HL-60 (cell line): ENCODE measurements at regions not wholly inside any gene's neighbourhood (a gene's known extent, or its start where the extent isn't known, plus 50 kb on each side); places are given as distances from the start of the nearest gene placed in this dataset.

Experiments
- DNase-seq, 2 experiments: peaks; one replicate each; pipeline ENCODE4 v3.0.0-alpha.2; 2010 to 2020; ENCODE audit warnings: low read depth in 1 of 2, low spot score in 1 of 2
- H3K27ac ChIP-seq: fragments of 250-450 bp; sonication (Bioruptor Pico); replicated peaks from 2 replicates; pipeline ENCODE4 v1.5.1; 2020; ENCODE audit warnings: mild to moderate bottlenecking, moderate library complexity
- H3K27me3 ChIP-seq: fragments of 250-450 bp; sonication (Bioruptor Pico); 2 replicates; pipeline ENCODE4 v1.5.1; 2021; ENCODE audit warnings: mild to moderate bottlenecking, moderate library complexity; ENCODE audit not compliant: insufficient read depth, poor library complexity, severe bottlenecking
- H3K4me3 ChIP-seq: replicated peaks from 2 replicates; pipeline ENCODE4 v1.5.1; 2011; ENCODE audit warnings: mild to moderate bottlenecking, control low read depth, low read length; ENCODE audit not compliant: insufficient read depth
- CTCF ChIP-seq: IDR thresholded peaks from one replicate; pipeline ENCODE4 v1.5.1; 2011; ENCODE audit warnings: low read length, control low read depth, inconsistent platforms; ENCODE audit not compliant: insufficient read depth
- GABPA ChIP-seq: IDR thresholded peaks from 2 replicates; pipeline ENCODE4 v1.6.1; 2012; ENCODE audit warnings: low read depth
- POLR2AphosphoS5 ChIP-seq: IDR thresholded peaks from 2 replicates; pipeline ENCODE4 v1.6.1; 2012; ENCODE audit warnings: low read depth
- REST ChIP-seq: IDR thresholded peaks from 2 replicates; pipeline ENCODE4 v1.6.1; 2012; ENCODE audit warnings: low read depth; ENCODE audit not compliant: insufficient replicate concordance
- SPI1 ChIP-seq: IDR thresholded peaks from 2 replicates; pipeline ENCODE4 v1.6.1; 2012; ENCODE audit warnings: low read depth, mild to moderate bottlenecking, borderline replicate concordance

DNA sequence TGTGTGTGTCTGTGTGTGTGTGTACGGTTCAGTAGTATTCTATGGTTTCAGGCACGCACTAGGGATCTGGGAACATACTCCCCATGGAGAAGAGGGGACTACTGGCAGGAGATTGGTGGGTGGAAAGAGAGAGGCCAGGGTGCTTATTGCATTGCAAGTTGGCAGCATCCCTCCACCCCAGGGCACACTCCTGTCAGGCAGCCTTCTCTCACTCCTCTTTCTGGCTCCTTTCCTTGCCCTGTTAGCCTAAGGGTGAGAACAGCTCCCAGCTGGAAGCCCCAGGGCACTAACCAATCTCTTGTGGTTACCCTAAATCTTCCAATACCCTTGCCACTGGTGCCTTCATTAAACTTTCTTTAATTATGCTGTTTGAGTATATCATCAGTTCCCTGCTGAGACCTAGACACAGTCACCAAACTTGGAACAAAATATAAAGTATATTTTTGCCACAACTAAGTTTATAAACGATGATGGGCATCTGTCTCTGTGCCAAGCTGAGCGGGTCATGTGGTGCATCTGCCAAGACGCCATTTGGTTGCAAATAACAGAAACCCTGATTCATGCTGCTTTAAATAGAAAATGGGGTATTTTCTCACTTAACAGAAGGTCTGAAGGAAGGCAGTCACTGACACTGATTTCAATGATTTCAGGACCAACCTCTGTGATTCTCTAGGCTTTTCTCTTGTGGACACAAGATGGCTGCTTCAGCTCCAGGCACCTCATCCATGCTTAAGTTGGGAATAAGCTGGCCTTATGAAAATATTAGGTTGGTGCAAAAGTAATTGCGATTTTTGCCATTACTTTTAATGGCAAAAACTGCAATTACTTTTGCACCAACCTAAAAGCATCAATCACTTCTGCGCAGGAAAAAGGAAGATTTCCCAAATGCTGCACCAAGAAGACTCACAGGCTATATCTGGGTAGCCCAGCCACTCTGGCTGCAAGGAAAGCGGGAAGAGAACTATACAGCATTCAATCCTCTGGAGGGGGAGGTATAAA is 476.9 kb upstream of the PROK2 start:
- DNase-seq, result no peak
- H3K27me3 ChIP-seq, result no peaks in the 10 kb centered on the region
- no peak overlapping the region for H3K4me3 ChIP-seq
- H3K27ac ChIP-seq, result no peak overlapping the region
- TF ChIP-seq REST (no peak), POLR2AphosphoS5 (no peak), SPI1 (no peak), CTCF (no peak), GABPA (no peak)

GRCh38 chr3:72260588-72260910 is 475.6 kb upstream of the PROK2 start:
- no peak for TF ChIP-seq POLR2AphosphoS5
- TF ChIP-seq GABPA, result no peak
- no peak for TF ChIP-seq CTCF
- TF ChIP-seq REST, result no peak
- TF ChIP-seq SPI1, result no peak
- H3K27me3 ChIP-seq, result no peaks in the 10 kb centered on the region
- no peak overlapping the region for H3K4me3 ChIP-seq
- no peak overlapping the region for H3K27ac ChIP-seq
- no peak for DNase-seq

GRCh38 chr3:72259755-72260587 is 475.0 kb upstream of the PROK2 start:
- no peaks in the 10 kb centered on the region for H3K27me3 ChIP-seq
- H3K27ac ChIP-seq, result no peak overlapping the region
- TF ChIP-seq POLR2AphosphoS5, result no peak
- no peak for TF ChIP-seq CTCF
- TF ChIP-seq GABPA, result no peak
- no peak for TF ChIP-seq REST
- TF ChIP-seq SPI1, result no peak
- no peak for DNase-seq
- no peak overlapping the region for H3K4me3 ChIP-seq
